Astrocyte (in vitro differentiated cells and primary cell): ENCODE measurements at regions not wholly inside any gene's neighbourhood (a gene's known extent, or its start where the extent isn't known, plus 50 kb on each side); places are given as distances from the start of the nearest gene placed in this dataset.
A peak's percentile ranks its signal among the peaks of the same experiment; 100 is the strongest.

Source experiments
- DNase-seq: peaks from one replicate; pipeline ENCODE4 v3.0.0-alpha.2; 2010; ENCODE audit warnings: low read depth
- FAIRE-seq: peaks from 2 replicates; lab custom pipeline; 2011; peaks lifted over from hg19 to GRCh38; lab: Jason Lieb, UNC
- H2AFZ ChIP-seq: 2 replicates; pipeline ENCODE4 v1.6.0; 2012; ENCODE audit warnings: low read depth, low read length, inconsistent platforms
- H3K27ac ChIP-seq: 2 replicates; pipeline ENCODE4 v1.5.1; 2011; ENCODE audit warnings: low read depth, low read length, inconsistent platforms
- H3K27me3 ChIP-seq: 2 replicates; pipeline ENCODE4 v1.6.0; 2011; ENCODE audit warnings: low read length, inconsistent platforms; ENCODE audit not compliant: insufficient read depth
- H3K36me3 ChIP-seq: 2 replicates; pipeline ENCODE4 v1.5.1; 2011; ENCODE audit warnings: low read length, inconsistent platforms; ENCODE audit not compliant: insufficient read depth
- H3K4me1 ChIP-seq: 2 replicates; pipeline ENCODE4 v1.5.1; 2011; ENCODE audit warnings: low read length, inconsistent platforms; ENCODE audit not compliant: insufficient read depth
- H3K4me2 ChIP-seq: 2 replicates; pipeline ENCODE4 v1.6.0; 2012; ENCODE audit warnings: low read length, inconsistent platforms
- H3K4me3 ChIP-seq: 2 replicates; pipeline ENCODE4 v1.5.1; 2011; ENCODE audit warnings: low read depth, mild to moderate bottlenecking, low read length, inconsistent platforms; ENCODE audit not compliant: insufficient read depth
- H3K79me2 ChIP-seq: 2 replicates; pipeline ENCODE4 v1.6.0; 2012; ENCODE audit warnings: mild to moderate bottlenecking, low read length, inconsistent platforms; ENCODE audit not compliant: insufficient read depth
- H3K9ac ChIP-seq: 2 replicates; pipeline ENCODE4 v1.6.0; 2012; ENCODE audit warnings: mild to moderate bottlenecking, low read length, inconsistent platforms
- H3K9me3 ChIP-seq: 2 replicates; pipeline ENCODE4 v1.5.1; 2012; ENCODE audit warnings: low read depth, mild to moderate bottlenecking, low read length, inconsistent platforms; ENCODE audit not compliant: insufficient read depth
- H4K20me1 ChIP-seq: 2 replicates; pipeline ENCODE4 v1.6.0; 2012; ENCODE audit warnings: low read length, inconsistent platforms; ENCODE audit not compliant: insufficient read depth
- H3K27ac Mint-ChIP-seq: one replicate; pipeline ENCODE4 v1.8.0; 2021; ENCODE audit warnings: mild to moderate bottlenecking, mixed read lengths; ENCODE audit not compliant: unreplicated experiment
- H3K27me3 Mint-ChIP-seq: one replicate; pipeline ENCODE4 v1.8.0; 2021; ENCODE audit warnings: low read depth, mixed read lengths; ENCODE audit not compliant: unreplicated experiment
- H3K36me3 Mint-ChIP-seq: one replicate; pipeline ENCODE4 v1.8.0; 2021; ENCODE audit warnings: low read depth, mixed read lengths; ENCODE audit not compliant: unreplicated experiment
- H3K4me1 Mint-ChIP-seq: one replicate; pipeline ENCODE4 v1.8.0; 2021; ENCODE audit warnings: low read depth, mixed read lengths; ENCODE audit not compliant: unreplicated experiment
- H3K4me3 Mint-ChIP-seq: one replicate; pipeline ENCODE4 v1.8.0; 2021; ENCODE audit warnings: mild to moderate bottlenecking, moderate library complexity, mixed read lengths; ENCODE audit not compliant: unreplicated experiment
- H3K9me3 Mint-ChIP-seq: one replicate; pipeline ENCODE4 v1.8.0; 2021; ENCODE audit warnings: mild to moderate bottlenecking, mixed read lengths; ENCODE audit not compliant: unreplicated experiment
- CTCF ChIP-seq: IDR thresholded peaks from 2 replicates; pipeline ENCODE4 v1.5.1; 2011; ENCODE audit warnings: low read depth, mild to moderate bottlenecking, inconsistent platforms, low read length, moderate library complexity; ENCODE audit not compliant: insufficient read depth
- EZH2 ChIP-seq: IDR thresholded peaks from 2 replicates; pipeline ENCODE4 v1.6.1; 2012; ENCODE audit warnings: mild to moderate bottlenecking, low read length, inconsistent platforms; ENCODE audit not compliant: insufficient read depth

GRCh38 chr18:30632071-30632698, 410.4 kb downstream of the DSC3 start:
- Mint-ChIP-seq H3K27ac (no peak overlapping the region), H3K36me3 (no peaks in the 10 kb centered on the region), H3K4me3 (no peak overlapping the region), H3K27me3 (peaks cover 2% of the 10 kb centered on the region), H3K9me3 (peaks cover 3% of the 10 kb centered on the region), H3K4me1 (no peaks in the 10 kb centered on the region)
- FAIRE-seq, result no peak
- Histone ChIP-seq H3K4me2 (no peak overlapping the region), H3K4me3 (no peak overlapping the region), H3K27ac (no peak overlapping the region), H3K9me3 (no peaks in the 10 kb centered on the region), H2AFZ (no peak overlapping the region), H3K27me3 (no peaks in the 10 kb centered on the region), H3K36me3 (no peaks in the 10 kb centered on the region), H3K9ac (no peak overlapping the region), H4K20me1 (no peaks in the 10 kb centered on the region), H3K79me2 (no peaks in the 10 kb centered on the region), H3K4me1 (no peaks in the 10 kb centered on the region)
- DNase-seq, result no peak
- no peak for TF ChIP-seq EZH2

- Histone ChIP-seq H3K4me2 (no peak overlapping the region), H3K27ac (no peak overlapping the region), H3K9me3 (no peaks in the 10 kb centered on the region), H4K20me1 (no peaks in the 10 kb centered on the region), H3K4me1 (no peaks in the 10 kb centered on the region), H2AFZ (no peak overlapping the region), H3K27me3 (no peaks in the 10 kb centered on the region), H3K4me3 (no peak overlapping the region), H3K36me3 (no peaks in the 10 kb centered on the region), H3K9ac (no peak overlapping the region), H3K79me2 (no peaks in the 10 kb centered on the region)
- no peak overlapping the region for H3K4me3 Mint-ChIP-seq
- FAIRE-seq, result no peak
- H3K27ac Mint-ChIP-seq, result no peak overlapping the region
- H3K36me3 Mint-ChIP-seq, result no peaks in the 10 kb centered on the region
- H3K27me3 Mint-ChIP-seq, result peaks cover 2% of the 10 kb centered on the region
- DNase-seq, result no peak
- H3K9me3 Mint-ChIP-seq, result peaks cover 3% of the 10 kb centered on the region
- H3K4me1 Mint-ChIP-seq, result peaks cover 14% of the 10 kb centered on the region
- TF ChIP-seq CTCF (no peak), EZH2 (no peak)
Measured at GRCh38 chr18:30625961-30626360, 416.6 kb downstream of the DSC3 start.

- TF ChIP-seq CTCF (no peak), EZH2 (no peak)
- Histone ChIP-seq H3K9ac (no peak overlapping the region), H3K9me3 (no peaks in the 10 kb centered on the region), H3K4me2 (peak overlapping the region; percentile 41), H2AFZ (no peak overlapping the region), H3K79me2 (no peaks in the 10 kb centered on the region), H3K4me3 (no peak overlapping the region), H3K4me1 (no peaks in the 10 kb centered on the region), H3K27me3 (no peaks in the 10 kb centered on the region), H3K36me3 (no peaks in the 10 kb centered on the region), H4K20me1 (no peaks in the 10 kb centered on the region), H3K27ac (no peak overlapping the region)
- Mint-ChIP-seq H3K36me3 (no peaks in the 10 kb centered on the region), H3K27ac (peak overlapping the region; percentile 89), H3K4me3 (no peak overlapping the region), H3K9me3 (no peaks in the 10 kb centered on the region), H3K4me1 (peaks cover 14% of the 10 kb centered on the region), H3K27me3 (no peaks in the 10 kb centered on the region)
- FAIRE-seq (no peak), DNase-seq (peak; percentile 29)
Measured at GRCh38 chr18:30623401-30624065, 419.0 kb downstream of the DSC3 start.
